H1 (cell line): ENCODE measurements at regions not wholly inside any gene's neighbourhood (a gene's known extent, or its start where the extent isn't known, plus 50 kb on each side); places are given as distances from the start of the nearest gene placed in this dataset.

Experiments
- CTCF ChIA-PET: fragments of 300-600 bp; sonication (Branson Sonifier 250); formaldehyde crosslinking; loops from one replicate; lab custom pipeline; 2021; ENCODE audit not compliant: partially characterized antibody; lab: Charles Lee
- POLR2A ChIA-PET: fragments of 300-600 bp; sonication (Branson Sonifier 250); formaldehyde crosslinking; loops from one replicate; lab custom pipeline; 2021; ENCODE audit warnings: inconsistent platforms; ENCODE audit not compliant: partially characterized antibody; lab: Charles Lee
- DNase-seq, 2 experiments: peaks; one replicate each; pipeline versions ENCODE4 v3.0.0 to v3.0.0-alpha.2; 2010 to 2022; ENCODE audit warnings: low spot score in 2 of 2, low read depth in 1 of 2, mixed read lengths in 1 of 2
- FAIRE-seq: peaks from 2 replicates; lab custom pipeline; 2011; peaks lifted over from hg19 to GRCh38; lab: Jason Lieb, UNC
- H2AFZ ChIP-seq: 2 replicates; pipeline ENCODE4 v1.8.1; 2012; ENCODE audit warnings: low read length, inconsistent platforms
- H2AK5ac ChIP-seq: 2 replicates; pipeline ENCODE4 v1.6.1; 2013; ENCODE audit warnings: low read depth, low read length
- H2BK120ac ChIP-seq: replicated peaks from 2 replicates; pipeline ENCODE3; 2013; ENCODE audit warnings: low read depth, low read length, inconsistent platforms
- H2BK12ac ChIP-seq: 2 replicates; pipeline ENCODE4 v1.6.1; 2013; ENCODE audit warnings: low read depth, low read length
- H2BK15ac ChIP-seq: 2 replicates; pipeline ENCODE4 v1.6.1; 2013; ENCODE audit warnings: low read length
- H2BK20ac ChIP-seq: 2 replicates; pipeline ENCODE4 v1.6.1; 2013; ENCODE audit warnings: low read length
- H2BK5ac ChIP-seq: 2 replicates; pipeline ENCODE4 v1.6.1; 2013; ENCODE audit warnings: low read depth, low read length
- H3K14ac ChIP-seq: 2 replicates; pipeline ENCODE4 v1.6.1; 2013; ENCODE audit warnings: inconsistent platforms; ENCODE audit not compliant: insufficient read length
- H3K18ac ChIP-seq: 2 replicates; pipeline ENCODE4 v1.6.1; 2013; ENCODE audit warnings: low read length; ENCODE audit errors: extremely low read depth
- H3K23ac ChIP-seq: 2 replicates; pipeline ENCODE4 v1.6.1; 2013; ENCODE audit warnings: inconsistent platforms; ENCODE audit not compliant: insufficient read length
- H3K23me2 ChIP-seq: 2 replicates; pipeline ENCODE4 v1.6.1; 2013; ENCODE audit warnings: low read depth, low read length
- H3K27ac ChIP-seq: 2 replicates; pipeline ENCODE4 v1.6.1; 2011; ENCODE audit warnings: low read depth, low read length, inconsistent platforms
- H3K27me3 ChIP-seq, 4 experiments: replicated peaks in 1 of 4; 1 replicate in 1 of 4; 2 replicates in 3 of 4; pipeline versions ENCODE4 v1.6.1 to v1.8.1; 2011 to 2013; ENCODE audit warnings: low read length in 3 of 4, mild to moderate bottlenecking in 3 of 4, inconsistent platforms in 2 of 4, mixed read lengths in 2 of 4, moderate library complexity in 1 of 4; ENCODE audit not compliant: control insufficient read depth in 3 of 4, insufficient read depth in 3 of 4; ENCODE audit errors: extremely low read depth in 1 of 4
- H3K36me3 ChIP-seq, 4 experiments: 2 replicates each; pipeline versions ENCODE4 v1.6.1 to v1.8.1; 2011 to 2013; ENCODE audit warnings: mild to moderate bottlenecking in 4 of 4, low read length in 3 of 4, moderate library complexity in 2 of 4, control low read depth in 1 of 4, inconsistent platforms in 1 of 4; ENCODE audit not compliant: insufficient read depth in 4 of 4, control insufficient read depth in 2 of 4
- H3K4ac ChIP-seq: replicated peaks from 2 replicates; pipeline ENCODE3; 2013; ENCODE audit warnings: low read length, low read depth, mixed read lengths, inconsistent platforms; ENCODE audit not compliant: insufficient read length
- H3K4me1 ChIP-seq, 4 experiments: replicated peaks in 1 of 4; 1 replicate in 1 of 4; 2 replicates in 3 of 4; pipeline versions ENCODE4 v1.6.1 to v1.8.1; 2011 to 2013; ENCODE audit warnings: low read length in 3 of 4, inconsistent platforms in 2 of 4, mixed read lengths in 1 of 4; ENCODE audit not compliant: insufficient read depth in 4 of 4, control insufficient read depth in 3 of 4
- H3K4me2 ChIP-seq, 2 experiments: 2 replicates each; pipeline versions ENCODE4 v1.6.1 to v1.8.1; 2011 to 2013; ENCODE audit warnings: low read depth in 2 of 2, low read length in 2 of 2, control low read depth in 1 of 2, inconsistent platforms in 1 of 2, mild to moderate bottlenecking in 1 of 2; ENCODE audit not compliant: insufficient read depth in 1 of 2
- H3K4me3 ChIP-seq, 4 experiments: fragments of 200-600, 300-600 bp in 1 of 4; sonication (generic), shearing (Covaris generic), sonication (Bioruptor Twin) in 1 of 4; 2 replicates each; pipeline versions ENCODE4 v1.5.1 to v1.8.1; 2011 to 2016; ENCODE audit warnings: low read length in 4 of 4, low read depth in 3 of 4, control low read depth in 2 of 4, inconsistent platforms in 2 of 4, mild to moderate bottlenecking in 2 of 4, mixed read lengths in 1 of 4, moderate library complexity in 1 of 4; ENCODE audit not compliant: insufficient read depth in 2 of 4; ENCODE audit errors: extremely low read depth in 1 of 4
- H3K56ac ChIP-seq: replicated peaks from 2 replicates; pipeline ENCODE3; 2013; ENCODE audit warnings: low read depth, mild to moderate bottlenecking, mixed read lengths, low read length, inconsistent platforms; ENCODE audit not compliant: insufficient read length
- H3K79me1 ChIP-seq: 2 replicates; pipeline ENCODE4 v1.6.1; 2013; ENCODE audit warnings: low read depth, low read length, control low read depth
- H3K79me2 ChIP-seq, 2 experiments: 2 replicates each; pipeline versions ENCODE4 v1.6.1 to v1.8.1; 2012 to 2013; ENCODE audit warnings: low read length in 2 of 2, mild to moderate bottlenecking in 2 of 2, inconsistent platforms in 1 of 2; ENCODE audit not compliant: insufficient read depth in 2 of 2, control insufficient read depth in 1 of 2
- H3K9ac ChIP-seq, 4 experiments: replicated peaks in 1 of 4; 1 replicate in 1 of 4; 2 replicates in 3 of 4; pipeline versions ENCODE4 v1.6.1 to v1.8.1; 2011 to 2013; ENCODE audit warnings: low read depth in 3 of 4, low read length in 3 of 4, control low read depth in 2 of 4, mild to moderate bottlenecking in 2 of 4, moderate library complexity in 2 of 4, inconsistent platforms in 1 of 4; ENCODE audit errors: extremely low read depth in 1 of 4
- H3K9me3 ChIP-seq, 2 experiments: 2 replicates each; pipeline versions ENCODE4 v1.6.1 to v1.8.1; 2012 to 2013; ENCODE audit warnings: mild to moderate bottlenecking in 2 of 2, moderate library complexity in 2 of 2, control low read depth in 1 of 2, inconsistent platforms in 1 of 2, low read depth in 1 of 2, low read length in 1 of 2, mixed read lengths in 1 of 2; ENCODE audit not compliant: insufficient read depth in 2 of 2
- H4K20me1 ChIP-seq, 2 experiments: replicated peaks in 1 of 2; 2 replicates each; pipeline versions ENCODE3 to v1.8.1; 2011 to 2013; ENCODE audit warnings: inconsistent platforms in 2 of 2, low read length in 2 of 2, mild to moderate bottlenecking in 1 of 2; ENCODE audit not compliant: insufficient read depth in 2 of 2, control insufficient read depth in 1 of 2
- H4K5ac ChIP-seq: 2 replicates; pipeline ENCODE4 v1.6.1; 2013; ENCODE audit warnings: low read length, low read depth, mixed read lengths, inconsistent platforms; ENCODE audit not compliant: insufficient read length
- H4K8ac ChIP-seq: 2 replicates; pipeline ENCODE4 v1.8.0; 2013; ENCODE audit warnings: mild to moderate bottlenecking, moderate library complexity, low read length, inconsistent platforms; ENCODE audit not compliant: insufficient read depth; ENCODE audit errors: extremely low read depth
- H4K91ac ChIP-seq: replicated peaks from 2 replicates; pipeline ENCODE3; 2013; ENCODE audit warnings: low read length, mixed read lengths, inconsistent platforms; ENCODE audit not compliant: insufficient read length
- CHD2 ChIP-seq: IDR thresholded peaks from 2 replicates; pipeline ENCODE4 v1.6.1; 2012; ENCODE audit warnings: low read length, improper control_type of control experiment
- YY1 ChIP-seq: IDR thresholded peaks from 2 replicates; pipeline ENCODE4 v1.6.1; 2011; ENCODE audit warnings: low read depth, mild to moderate bottlenecking, low read length
- WGBS, 2 experiments: shearing (Covaris generic) in 1 of 2; methylation state at CpG; one replicate each; pipeline versions ENCODE4 v1.1.6 to v1.1.7; 2013 to 2015; ENCODE audit warnings: low lambda C conversion rate in 2 of 2, mixed read lengths in 2 of 2, inconsistent platforms in 1 of 2, low coverage in 1 of 2, missing lambda C conversion rate in 1 of 2; ENCODE audit not compliant: insufficient replicate concordance in 2 of 2, insufficient coverage in 1 of 2, insufficient read length in 1 of 2; ENCODE audit errors: extremely low coverage in 1 of 2, missing lambda C conversion rate in 1 of 2; 5-methylcytosine and 5-hydroxymethylcytosine counted together

DNA sequence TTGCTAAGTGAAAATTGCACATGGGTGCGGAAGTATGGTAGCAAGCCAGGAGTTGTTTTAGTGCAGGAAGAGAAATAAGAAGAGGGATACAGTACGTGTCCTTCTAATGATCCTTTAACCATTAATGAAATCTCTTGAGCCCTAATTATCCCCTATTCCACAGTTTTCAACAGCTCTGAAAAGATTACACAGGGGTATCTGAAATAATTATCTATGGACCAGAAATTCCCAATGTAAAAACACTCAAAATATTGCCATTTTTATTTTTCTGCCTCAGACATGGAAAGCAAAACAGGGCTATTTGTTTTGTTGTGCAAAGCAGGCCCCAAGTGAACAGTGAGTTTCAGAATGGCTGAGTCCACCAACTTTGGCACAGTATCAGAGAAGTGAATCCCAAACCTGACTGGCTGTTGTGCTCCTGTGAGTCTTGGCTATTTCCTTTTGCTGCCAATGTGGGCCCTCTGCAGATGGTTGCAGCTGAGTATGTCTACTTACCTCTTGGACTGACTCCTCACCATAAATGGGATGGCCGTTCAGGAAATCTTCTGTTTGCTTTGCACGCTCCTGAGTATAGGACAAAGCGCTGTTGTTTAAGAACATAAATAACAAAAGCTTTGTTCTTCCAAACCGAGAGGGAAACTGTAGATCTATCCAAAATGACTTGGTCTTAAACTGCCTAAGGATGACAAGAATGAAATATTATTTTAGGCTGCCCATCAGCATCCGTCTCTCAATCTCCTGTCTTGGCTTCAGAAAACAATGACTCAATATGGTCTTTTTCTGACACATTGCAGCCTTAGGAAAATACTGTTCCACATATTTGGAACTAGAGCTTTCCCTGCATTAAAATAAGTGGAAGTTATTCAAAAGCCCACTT is 204.1 kb downstream of the DEPDC1B start:
- Histone ChIP-seq H2AFZ (no peak overlapping the region), H3K23ac (no peak overlapping the region)

More for the DNA sequence above, 204.1 kb downstream of the DEPDC1B start:
- no peak overlapping the region for H2BK12ac ChIP-seq
- H3K56ac ChIP-seq: no peak overlapping the region
- POLR2A ChIA-PET: no interaction called here
- no peaks in the 10 kb centered on the region for H4K20me1 ChIP-seq
- no peak overlapping the region for H4K5ac ChIP-seq
- H4K8ac ChIP-seq: no peak overlapping the region
- no peak overlapping the region for H2BK20ac ChIP-seq
- CTCF ChIA-PET: no interaction called here
- H3K9me3 ChIP-seq: no peaks in the 10 kb centered on the region
- no peaks in the 10 kb centered on the region for H3K79me1 ChIP-seq
- no peaks in the 10 kb centered on the region for H3K79me2 ChIP-seq
- H3K4me2 ChIP-seq: no peak overlapping the region
- TF ChIP-seq YY1 (no peak), CHD2 (no peak)
- FAIRE-seq: no peak
- H3K4ac ChIP-seq: no peak overlapping the region
- no peaks in the 10 kb centered on the region for H3K23me2 ChIP-seq
- H2AK5ac ChIP-seq: no peak overlapping the region
- H3K18ac ChIP-seq: no peak overlapping the region
- 91% methylated on average over 7 of the region's 7 CpGs; no CpG with 5 or more reads in 1 of the 2 experiments for WGBS, 2 experiments
- no peak overlapping the region for H3K9ac ChIP-seq
- H2BK15ac ChIP-seq: no peak overlapping the region
- no peak for DNase-seq
- peaks cover 0 to 3% (median 0%) of the 10 kb centered on the region in 4 experiments; a peak in 1 of 7 replicates for H3K4me1 ChIP-seq
- no peak overlapping the region for H3K4me3 ChIP-seq
- H3K36me3 ChIP-seq: no peaks in the 10 kb centered on the region
- H2BK120ac ChIP-seq: no peak overlapping the region
- H3K27me3 ChIP-seq: no peaks in the 10 kb centered on the region
- H2BK5ac ChIP-seq: no peak overlapping the region
- H4K91ac ChIP-seq: no peak overlapping the region
- H3K14ac ChIP-seq: no peak overlapping the region
- H3K27ac ChIP-seq: no peak overlapping the region
